ENCODE measurements at regions not wholly inside any gene's neighbourhood (a gene's known extent, or its start where the extent isn't known, plus 50 kb on each side); places are given as distances from the start of the nearest gene placed in this dataset.

- Histone ChIP-seq H3K9ac (ENCODE audit: extremely low read depth, insufficient read length, low read length) (no peak overlapping the region), H4K20me1 (ENCODE audit: control insufficient read depth, insufficient read depth, insufficient read length) (no peaks in the 10 kb centered on the region), H3K4me2 (ENCODE audit: insufficient read depth, insufficient read length, low read length) (no peak overlapping the region), H3K18ac (ENCODE audit: insufficient read length, low read depth, low read length) (no peak overlapping the region), H3K23ac (ENCODE audit: insufficient read length, low read depth, low read length) (no peak overlapping the region), H3K79me2 (ENCODE audit: insufficient read depth, low read length) (no peaks in the 10 kb centered on the region), H4K5ac (ENCODE audit: insufficient read length, low read depth, low read length) (no peak overlapping the region), H3K4me1 (ENCODE audit: insufficient read depth, low read length) (no peaks in the 10 kb centered on the region), H2BK15ac (ENCODE audit: low read depth, low read length) (no peak overlapping the region), H2AFZ (ENCODE audit: low read length) (no peak overlapping the region), H3K27me3 (ENCODE audit: insufficient read depth, low read length) (no peaks in the 10 kb centered on the region; the same call in 1 of the 2 replicates), H2BK120ac (ENCODE audit: low read depth, low read length, poor library complexity, severe bottlenecking) (no peak overlapping the region), H2AK5ac (ENCODE audit: insufficient read length, low read length) (no peak overlapping the region), H3K23me2 (ENCODE audit: insufficient read length, low read depth, low read length, poor library complexity, severe bottlenecking) (no peaks in the 10 kb centered on the region), H2BK5ac (ENCODE audit: insufficient read length, low read length) (no peak overlapping the region), H3K9me3 (ENCODE audit: control insufficient read depth, low read depth, low read length) (no peaks in the 10 kb centered on the region), H3K56ac (ENCODE audit: insufficient read length, low read depth, low read length) (no peak overlapping the region), H3T11ph (ENCODE audit: low read length) (no peak overlapping the region), H3K79me1 (ENCODE audit: insufficient read depth, low read depth, low read length, poor library complexity, severe bottlenecking) (no peaks in the 10 kb centered on the region), H4K8ac (replicated peaks; ENCODE audit: insufficient read length, low read depth, low read length) (no peak overlapping the region), H2BK12ac (ENCODE audit: insufficient read length, low read depth, low read length) (no peak overlapping the region), H4K91ac (ENCODE audit: insufficient read length, low read depth, low read length) (no peak overlapping the region), H2BK20ac (ENCODE audit: low read depth, low read length, poor library complexity, severe bottlenecking) (no peak overlapping the region), H3K14ac (ENCODE audit: insufficient read depth, low read length) (no peak overlapping the region; the same call in 1 of the 2 replicates), H3K27ac (ENCODE audit: insufficient read length, low read depth, low read length) (no peak overlapping the region), H3K4ac (ENCODE audit: low read depth, low read length) (no peak overlapping the region)
- Mint-ChIP-seq H3K4me3 (no peak overlapping the region), H3K27ac (no peak overlapping the region), H3K36me3 (ENCODE audit: insufficient read depth in 1 of 3, low read depth in 3 of 3) (no peaks in the 10 kb centered on the region), H3K27me3 (ENCODE audit: low read depth) (no peaks in the 10 kb centered on the region; the same call in 1 of the 2 replicates), H3K4me1 (peaks cover 0 to 2% of the 10 kb centered on the region in 2 experiments; a peak in 1 of 4 replicates), H3K9me3 (no peaks in the 10 kb centered on the region)
- WGBS (ENCODE audit: extremely low coverage, insufficient read length, low lambda C conversion rate), result no CpG with 5 or more reads among the region's 7 CpGs
- no peak for DNase-seq
- TF ChIP-seq CTCF (conservative IDR thresholded peaks at IDR 0.05), result no peak
Observed at GRCh38 chr11:131160846-131161245, 209.6 kb upstream of the NTM start.

Data from H9 (cell line).